ENCODE measurements at regions not wholly inside any gene's neighbourhood (a gene's known extent, or its start where the extent isn't known, plus 50 kb on each side); places are given as distances from the start of the nearest gene placed in this dataset.
A peak's percentile ranks its signal among the peaks of the same experiment; 100 is the strongest.
"Not testable (repeated sequence)": the region's sequence is repeated elsewhere in the genome, so short reads cannot be mapped to it uniquely, and the experiment has no call there.

DNA sequence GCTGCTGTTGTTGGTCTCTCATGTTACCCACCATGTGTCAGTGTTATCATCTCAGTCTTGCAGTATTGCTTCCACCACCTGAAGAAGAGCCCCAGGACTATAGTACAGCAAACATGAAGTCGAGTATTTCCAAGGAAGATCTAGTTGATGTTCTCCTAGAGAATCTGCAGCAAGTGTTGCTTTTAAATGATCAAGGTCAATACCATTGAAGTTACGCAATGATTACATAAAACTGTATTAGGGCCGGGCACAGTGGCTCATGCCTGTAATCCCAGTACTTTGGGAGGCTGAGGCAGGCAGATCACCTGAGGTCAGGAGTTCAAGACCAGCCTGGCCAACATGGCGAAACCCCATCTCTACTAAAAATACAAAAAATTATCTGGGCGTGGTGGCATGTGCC, 173.9 kb downstream of the TJP1 start:
- DNase-seq = not testable (repeated sequence)

GRCh38 chr15:29645841-29646240, 176.4 kb downstream of the TJP1 start:
- DNase-seq = no peak

- not testable (repeated sequence) for DNase-seq
These were observed 177.9 kb downstream of the TJP1 start for GRCh38 chr15:29644361-29644760.

DNA sequence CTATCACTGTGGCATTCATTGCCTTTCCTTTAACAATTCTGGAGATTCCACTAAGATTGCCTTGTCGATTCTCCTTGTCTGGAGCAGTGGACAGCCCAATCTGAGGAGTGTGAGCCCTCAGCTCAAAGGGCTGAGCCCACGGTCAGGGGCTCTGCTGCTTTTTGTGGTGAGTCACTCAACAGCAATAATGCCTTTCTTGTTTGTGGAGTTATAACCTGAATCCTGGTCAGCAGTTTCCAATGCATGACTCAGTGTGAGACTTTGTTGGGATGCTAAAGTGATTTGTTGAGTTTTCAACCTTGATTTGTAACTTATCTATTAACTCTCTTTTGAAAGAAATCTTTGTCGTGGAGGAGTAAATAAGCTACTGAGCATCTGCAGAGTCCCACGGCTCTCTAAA, 183.5 kb downstream of the TJP1 start:
- no peak for DNase-seq

- DNase-seq = no peak
These were observed 184.3 kb downstream of the TJP1 start for GRCh38 chr15:29638011-29638410.

DNA sequence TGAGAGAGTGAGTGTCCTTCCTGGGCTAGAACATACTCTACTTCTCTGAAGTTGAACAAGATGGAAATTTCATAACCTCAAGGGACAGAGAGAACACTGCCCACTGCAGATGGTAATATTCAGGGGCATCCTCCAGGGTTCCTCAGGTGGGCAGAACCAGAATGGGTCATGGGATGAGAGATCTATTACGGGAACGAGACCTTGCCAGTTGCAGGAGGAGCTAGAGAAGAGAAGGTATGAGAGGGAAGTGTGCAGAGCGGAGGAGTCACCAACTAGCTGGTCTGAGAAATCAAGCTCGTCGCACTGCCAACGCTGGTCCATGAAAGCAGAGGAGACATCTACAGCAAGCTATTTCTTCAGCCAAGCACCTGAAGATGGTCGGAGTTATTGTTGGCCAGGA, 184.7 kb downstream of the TJP1 start:
- no peak for DNase-seq

GRCh38 chr15:29636921-29637320, 185.3 kb downstream of the TJP1 start:
- no peak for DNase-seq

DNA sequence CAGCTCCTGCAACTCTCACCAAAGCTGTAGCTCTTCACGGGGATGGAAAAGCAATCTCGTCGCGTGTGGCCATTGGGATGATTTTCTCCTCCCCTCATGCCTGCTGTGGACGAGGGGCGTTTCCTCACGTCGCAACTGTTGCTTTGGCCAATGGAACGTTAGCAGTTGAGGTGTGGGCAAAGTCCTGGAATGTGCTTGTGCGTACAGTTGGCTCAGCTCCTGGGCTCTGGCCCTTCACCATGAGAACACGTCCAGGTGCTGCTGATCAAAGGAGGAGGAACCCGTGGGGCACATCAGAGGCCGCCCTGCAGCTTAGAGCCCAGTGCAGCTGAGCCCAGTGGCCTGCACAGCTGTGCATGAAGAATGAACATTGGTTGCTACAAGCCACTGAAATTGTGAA, 186.1 kb downstream of the TJP1 start:
- DNase-seq = no peak

- DNase-seq = no peak
These were observed 186.7 kb downstream of the TJP1 start for GRCh38 chr15:29635513-29636098.

GRCh38 chr15:29633971-29634370, 188.3 kb downstream of the TJP1 start:
- no peak for DNase-seq

DNA sequence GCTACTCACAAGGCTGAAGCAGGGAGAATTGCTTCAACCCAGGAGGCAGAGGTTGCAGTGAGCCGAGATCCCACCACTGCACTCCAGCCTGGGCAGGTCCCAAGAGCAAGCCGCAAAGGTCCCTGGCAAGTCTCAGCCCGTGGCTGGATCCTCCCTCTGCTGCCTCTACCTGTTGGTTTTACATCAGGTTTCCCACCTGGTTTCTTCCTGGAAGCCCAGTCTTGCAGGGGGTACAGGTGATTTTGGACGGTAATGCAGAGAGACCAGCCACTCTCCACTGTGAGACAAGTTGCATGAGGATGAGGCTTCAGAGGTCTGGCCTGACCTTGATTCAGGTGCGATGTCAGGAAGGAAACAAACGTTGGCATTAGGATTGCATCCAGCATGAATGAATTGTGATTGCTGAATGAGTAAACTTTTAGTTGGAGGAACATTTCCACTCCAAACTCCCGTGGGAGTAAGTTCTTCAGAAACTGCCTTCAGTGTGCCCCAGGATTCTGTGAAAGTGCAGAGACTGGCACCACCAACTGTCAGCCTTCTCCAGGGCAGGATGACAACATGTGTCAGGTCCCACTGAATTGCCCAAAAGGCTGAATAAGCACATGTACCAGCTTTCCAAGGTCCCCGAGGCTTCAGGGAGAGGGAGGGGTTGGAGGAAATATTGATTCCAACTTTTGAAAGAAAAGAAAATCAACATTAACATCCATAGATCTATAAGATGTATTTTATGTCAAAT, 189.4 kb downstream of the TJP1 start:
- no peak for DNase-seq

- no peak for DNase-seq
These were observed 190.9 kb downstream of the TJP1 start for GRCh38 chr15:29631076-29632070.

DNA sequence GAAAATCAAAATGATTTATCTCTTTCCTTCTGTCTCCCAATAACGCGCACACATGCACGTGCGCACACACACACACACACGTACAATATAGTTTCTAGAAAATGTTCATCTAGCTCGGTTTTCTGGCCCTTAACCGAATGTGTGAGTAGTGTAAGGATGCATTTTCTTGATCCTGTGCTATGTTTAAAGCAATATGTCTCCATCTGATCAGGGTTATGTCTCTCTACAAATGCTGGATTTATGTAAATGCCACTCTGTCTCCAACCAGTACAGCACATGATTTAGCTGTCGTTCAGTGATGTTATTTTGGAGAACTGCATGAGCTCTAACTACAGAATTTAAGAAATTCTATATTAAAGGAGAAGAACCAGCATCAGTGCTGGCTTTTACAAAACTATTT, 198.0 kb downstream of the TJP1 start:
- DNase-seq = no peak

DNA sequence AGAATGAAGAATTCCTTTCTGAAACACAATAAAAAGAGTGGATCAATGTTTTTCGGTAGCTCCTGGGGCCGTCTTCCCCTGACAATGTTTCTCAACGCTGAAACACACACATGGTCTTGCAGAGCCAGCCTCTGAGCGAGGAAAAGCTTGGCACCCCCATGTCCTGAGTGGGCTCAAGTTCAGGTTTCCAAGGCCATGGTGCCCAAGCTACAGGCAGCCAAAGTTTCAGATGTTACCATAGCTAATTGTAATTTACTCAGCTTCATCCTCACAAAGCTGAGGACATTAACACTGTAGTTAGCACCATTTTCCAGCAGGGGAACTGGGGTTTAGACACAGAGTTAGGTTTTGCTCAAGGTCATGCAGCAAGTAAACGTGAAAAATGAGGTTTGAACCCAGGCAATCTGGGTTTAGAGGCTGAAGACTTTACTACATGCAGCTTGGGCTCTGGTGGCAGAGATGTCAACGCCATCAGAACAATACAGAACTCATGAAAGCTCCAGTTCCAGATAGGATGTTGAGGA, 199.1 kb downstream of the TJP1 start:
- no peak for DNase-seq

GRCh38 chr15:29622637-29623036, 199.6 kb downstream of the TJP1 start:
- DNase-seq = no peak

GRCh38 chr15:29621616-29622015, 200.7 kb downstream of the TJP1 start:
- DNase-seq = no peak

- no peak for DNase-seq
These were observed 203.7 kb downstream of the TJP1 start for GRCh38 chr15:29618586-29618985.

DNA sequence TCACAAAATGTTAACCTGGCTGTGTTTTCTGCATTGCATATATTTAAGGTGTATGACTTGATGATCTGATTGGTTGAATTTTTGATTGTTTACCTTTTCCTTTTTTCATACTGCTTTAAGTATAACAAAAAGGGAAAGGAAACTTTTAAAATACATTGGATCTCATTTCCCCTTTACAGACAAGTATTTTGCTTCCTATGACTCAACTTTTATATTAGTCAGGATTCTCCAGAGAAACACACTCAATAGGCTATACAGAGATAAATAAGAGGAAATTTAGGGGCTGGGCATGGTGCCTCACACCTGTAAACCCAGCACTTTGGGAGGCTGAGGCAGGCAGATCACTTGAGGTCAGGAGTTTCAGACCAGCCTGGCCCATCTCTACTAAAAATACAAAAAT, 205.8 kb downstream of the TJP1 start:
- no peak for DNase-seq

- DNase-seq = no peak
These were observed 206.5 kb downstream of the TJP1 start for GRCh38 chr15:29615791-29616190.

GRCh38 chr15:29613951-29614382, 208.3 kb downstream of the TJP1 start:
- DNase-seq = peak; percentile 67

GRCh38 chr15:29612701-29613100, 209.6 kb downstream of the TJP1 start:
- DNase-seq = no peak

DNA sequence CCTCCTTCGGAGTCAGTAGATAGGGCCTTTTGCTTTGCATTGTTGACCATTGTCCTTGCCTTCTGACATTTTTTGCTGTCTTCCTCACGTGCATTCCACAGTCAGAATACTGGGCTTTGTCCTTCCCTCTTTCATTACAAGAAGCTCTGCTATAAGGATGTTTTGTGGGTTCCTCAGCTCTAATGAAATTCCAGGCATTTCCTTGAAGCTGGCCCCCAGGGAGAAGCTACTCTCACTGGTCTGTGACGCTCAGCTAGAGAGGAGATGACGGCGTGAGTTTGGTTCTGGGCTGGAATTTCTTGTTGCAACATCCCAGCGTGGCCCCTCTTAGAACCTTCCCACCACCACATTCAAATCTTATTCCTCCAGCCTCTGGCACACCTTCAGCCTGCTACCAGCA, 210.2 kb downstream of the TJP1 start:
- no peak for DNase-seq

DNA sequence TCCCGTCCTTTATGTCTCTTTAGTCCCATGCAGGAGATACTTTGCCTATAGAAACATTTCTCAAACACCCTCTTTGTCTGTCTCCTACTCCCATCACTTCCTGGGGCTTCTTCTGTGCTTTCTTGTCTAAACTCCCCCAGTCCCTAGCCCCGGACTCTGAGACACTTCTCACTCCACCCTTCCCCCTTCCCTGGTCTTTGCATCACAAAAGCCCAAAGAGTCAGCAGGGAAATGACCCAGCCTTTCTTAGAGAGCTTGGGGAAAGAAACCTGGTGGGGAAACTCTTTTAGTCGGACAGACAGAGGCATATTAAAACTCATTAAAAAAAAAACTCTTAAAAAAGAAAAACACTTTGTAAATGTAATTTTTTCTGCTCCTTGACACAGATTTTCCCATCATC, 211.2 kb downstream of the TJP1 start:
- no peak for DNase-seq

Data from NCI-H82 (cell line).